ENCODE measurements at regions not wholly inside any gene's neighbourhood (a gene's known extent, or its start where the extent isn't known, plus 50 kb on each side); places are given as distances from the start of the nearest gene placed in this dataset.
A peak's percentile ranks its signal among the peaks of the same experiment; 100 is the strongest.
"Not testable (repeated sequence)": the region's sequence is repeated elsewhere in the genome, so short reads cannot be mapped to it uniquely, and the experiment has no call there.

GRCh38 chr10:130968964-130969363 lies 342.6 kb downstream of the TCERG1L start:
- no peak for ATAC-seq (replicated peaks in 6 of 8)
- 0 to 84% (median 44%) methylated on average over 2 of the region's 2 CpGs; no CpG with 5 or more reads in 5 of the 10 experiments for WGBS, 10 experiments
- Histone ChIP-seq H3K4me3 (no peak overlapping the region), H3K27ac (no peak overlapping the region), H3K4me1 (replicated peaks in 1 of 2) (no peaks in the 10 kb centered on the region)
- in situ Hi-C loops (cut with MboI; ENCODE audit: low pct_unique_long_range_greater_than_20kb in 2 of 9, low sequenced_read_pairs in 9 of 9, unreplicated experiment in 9 of 9): no loop called here

- no peak for ATAC-seq (replicated peaks in 6 of 8)
- Histone ChIP-seq H3K4me1 (replicated peaks in 1 of 2) (no peaks in the 10 kb centered on the region), H3K4me3 (no peak overlapping the region), H3K27ac (no peak overlapping the region)
- in situ Hi-C loops (cut with MboI; ENCODE audit: low pct_unique_long_range_greater_than_20kb in 2 of 9, low sequenced_read_pairs in 9 of 9, unreplicated experiment in 9 of 9): no loop called here
- WGBS, 10 experiments: 0 to 53% (median 40%) methylated on average over 1 to 3 of the region's 15 CpGs; no CpG with 5 or more reads in 5 of the 10 experiments
Measured at GRCh38 chr10:130969700-130970099, 341.8 kb downstream of the TCERG1L start.

- WGBS, 10 experiments: 0 to 81% (median 60%) methylated on average over 1 to 3 of the region's 10 CpGs; no CpG with 5 or more reads in 5 of the 10 experiments
- Histone ChIP-seq H3K27ac (no peak overlapping the region), H3K4me1 (replicated peaks in 1 of 2) (no peaks in the 10 kb centered on the region), H3K4me3 (no peak overlapping the region)
- in situ Hi-C loops (cut with MboI; ENCODE audit: low pct_unique_long_range_greater_than_20kb in 2 of 9, low sequenced_read_pairs in 9 of 9, unreplicated experiment in 9 of 9): no loop called here
- no peak for ATAC-seq (replicated peaks in 6 of 8)
Measured at GRCh38 chr10:130970341-130971122, 341.0 kb downstream of the TCERG1L start.

GRCh38 chr10:130971123-130971435 lies 340.4 kb downstream of the TCERG1L start:
- WGBS, 10 experiments: 63% methylated on average over 5 of the region's 8 CpGs; no CpG with 5 or more reads in 9 of the 10 experiments
- ATAC-seq (replicated peaks in 6 of 8): no peak
- in situ Hi-C loops (cut with MboI; ENCODE audit: low pct_unique_long_range_greater_than_20kb in 2 of 9, low sequenced_read_pairs in 9 of 9, unreplicated experiment in 9 of 9): no loop called here
- Histone ChIP-seq H3K4me3 (no peak overlapping the region), H3K27ac (no peak overlapping the region), H3K4me1 (replicated peaks in 1 of 2) (no peaks in the 10 kb centered on the region)

GRCh38 chr10:130973127-130973839 lies 338.2 kb downstream of the TCERG1L start:
- no peak for ATAC-seq (replicated peaks in 6 of 8)
- Histone ChIP-seq H3K4me1 (replicated peaks in 1 of 2) (no peaks in the 10 kb centered on the region), H3K27ac (no peak overlapping the region), H3K4me3 (no peak overlapping the region)
- 20 to 93% (median 54%) methylated on average over 1 to 10 of the region's 16 CpGs; no CpG with 5 or more reads in 4 of the 10 experiments for WGBS, 10 experiments
- in situ Hi-C loops (cut with MboI; ENCODE audit: low pct_unique_long_range_greater_than_20kb in 2 of 9, low sequenced_read_pairs in 9 of 9, unreplicated experiment in 9 of 9): no loop called here

- no peak for ATAC-seq (replicated peaks in 6 of 8)
- H3K4me3 ChIP-seq: no peak overlapping the region
- WGBS, 10 experiments: 3 to 100% (median 69%) methylated on average over 1 to 8 of the region's 8 CpGs; no CpG with 5 or more reads in 2 of the 10 experiments
- H3K27ac ChIP-seq: no peak overlapping the region
- in situ Hi-C loops (cut with MboI; ENCODE audit: low pct_unique_long_range_greater_than_20kb in 2 of 9, low sequenced_read_pairs in 9 of 9, unreplicated experiment in 9 of 9): no loop called here
- no peaks in the 10 kb centered on the region for H3K4me1 ChIP-seq (replicated peaks in 1 of 2)
Measured at GRCh38 chr10:130974166-130974565, 337.4 kb downstream of the TCERG1L start.

GRCh38 chr10:130975351-130975750 lies 336.2 kb downstream of the TCERG1L start:
- H3K4me3 ChIP-seq; ATAC-seq (replicated peaks in 6 of 8); H3K4me1 ChIP-seq (replicated peaks in 1 of 2); H3K27ac ChIP-seq; in situ Hi-C loops (cut with MboI; ENCODE audit: low pct_unique_long_range_greater_than_20kb in 2 of 9, low sequenced_read_pairs in 9 of 9, unreplicated experiment in 9 of 9): not testable (repeated sequence)
- 7 to 91% (median 40%) methylated on average over 1 to 6 of the region's 9 CpGs; no CpG with 5 or more reads in 2 of the 10 experiments for WGBS, 10 experiments

GRCh38 chr10:130982802-130983201 lies 328.7 kb downstream of the TCERG1L start:
- ATAC-seq (replicated peaks in 6 of 8): no peak
- Histone ChIP-seq H3K27ac (no peak overlapping the region), H3K4me1 (replicated peaks in 1 of 2) (peaks cover 0 to 24% of the 10 kb centered on the region in 2 donors), H3K4me3 (no peak overlapping the region)
- in situ Hi-C loops (cut with MboI; ENCODE audit: low pct_unique_long_range_greater_than_20kb in 2 of 9, low sequenced_read_pairs in 9 of 9, unreplicated experiment in 9 of 9): no loop called here
- 42 to 100% (median 90%) methylated on average over 1 of the region's 1 CpG; no CpG with 5 or more reads in 2 of the 10 experiments for WGBS, 10 experiments

- H3K4me3 ChIP-seq: no peak overlapping the region
- ATAC-seq (replicated peaks in 6 of 8): no peak
- no peak overlapping the region for H3K27ac ChIP-seq
- peaks cover 0 to 24% of the 10 kb centered on the region in 2 donors for H3K4me1 ChIP-seq (replicated peaks in 1 of 2)
- in situ Hi-C loops (cut with MboI; ENCODE audit: low pct_unique_long_range_greater_than_20kb in 2 of 9, low sequenced_read_pairs in 9 of 9, unreplicated experiment in 9 of 9): no loop called here
- WGBS, 10 experiments: 0 to 100% (median 22%) methylated on average over 1 to 2 of the region's 2 CpGs
Measured at GRCh38 chr10:130983749-130984148, 327.8 kb downstream of the TCERG1L start.

- Histone ChIP-seq H3K27ac (no peak overlapping the region), H3K4me3 (no peak overlapping the region), H3K4me1 (replicated peaks in 1 of 2) (peaks cover 0 to 24% of the 10 kb centered on the region in 2 donors)
- 80% methylated on average over 1 of the region's 3 CpGs; no CpG with 5 or more reads in 9 of the 10 experiments for WGBS, 10 experiments
- peak in 2 of 8 experiments; percentile 22 to 27 for ATAC-seq (replicated peaks in 6 of 8)
- in situ Hi-C loops (cut with MboI; ENCODE audit: low pct_unique_long_range_greater_than_20kb in 2 of 9, low sequenced_read_pairs in 9 of 9, unreplicated experiment in 9 of 9): no loop called here
Measured at GRCh38 chr10:130984686-130985085, 326.8 kb downstream of the TCERG1L start.

GRCh38 chr10:130985158-130985753 lies 326.3 kb downstream of the TCERG1L start:
- no peak overlapping the region for H3K4me3 ChIP-seq
- in situ Hi-C loops (cut with MboI; ENCODE audit: low pct_unique_long_range_greater_than_20kb in 2 of 9, low sequenced_read_pairs in 9 of 9, unreplicated experiment in 9 of 9): no loop called here
- WGBS, 10 experiments: 4 to 91% (median 80%) methylated on average over 4 to 10 of the region's 16 CpGs; no CpG with 5 or more reads in 1 of the 10 experiments
- peaks cover 0 to 24% of the 10 kb centered on the region in 2 donors for H3K4me1 ChIP-seq (replicated peaks in 1 of 2)
- H3K27ac ChIP-seq: no peak overlapping the region
- ATAC-seq (replicated peaks in 6 of 8): peak in 1 of 8 experiments; percentile 30

GRCh38 chr10:130986846-130987245 lies 324.7 kb downstream of the TCERG1L start:
- 10 to 83% (median 44%) methylated on average over 1 to 4 of the region's 4 CpGs; no CpG with 5 or more reads in 4 of the 10 experiments for WGBS, 10 experiments
- Histone ChIP-seq H3K4me1 (replicated peaks in 1 of 2) (peaks cover 0 to 24% of the 10 kb centered on the region in 2 donors), H3K4me3 (no peak overlapping the region), H3K27ac (no peak overlapping the region)
- in situ Hi-C loops (cut with MboI; ENCODE audit: low pct_unique_long_range_greater_than_20kb in 2 of 9, low sequenced_read_pairs in 9 of 9, unreplicated experiment in 9 of 9): no loop called here
- peak in 4 of 8 experiments; percentile 60 to 87 (median 64) for ATAC-seq (replicated peaks in 6 of 8)

- H3K27ac ChIP-seq: no peak overlapping the region
- peaks cover 0 to 24% of the 10 kb centered on the region in 2 donors for H3K4me1 ChIP-seq (replicated peaks in 1 of 2)
- in situ Hi-C loops (cut with MboI; ENCODE audit: low pct_unique_long_range_greater_than_20kb in 2 of 9, low sequenced_read_pairs in 9 of 9, unreplicated experiment in 9 of 9): no loop called here
- no peak overlapping the region for H3K4me3 ChIP-seq
- no peak for ATAC-seq (replicated peaks in 6 of 8)
- 0 to 100% (median 73%) methylated on average over 1 to 2 of the region's 7 CpGs; no CpG with 5 or more reads in 6 of the 10 experiments for WGBS, 10 experiments
Measured at GRCh38 chr10:130987401-130987800, 324.1 kb downstream of the TCERG1L start.
